ENCODE measurements at regions not wholly inside any gene's neighbourhood (a gene's known extent, or its start where the extent isn't known, plus 50 kb on each side); places are given as distances from the start of the nearest gene placed in this dataset.

GRCh38 chr15:61654918-61655317 lies 405.3 kb downstream of the VPS13C start:
- Histone ChIP-seq H3K9me3 (replicated peaks in 1 of 11) (peaks cover 5 to 10% (median 7%) of the 10 kb centered on the region in 11 experiments; a peak in 12 of 22 replicates), H3K4me1 (peaks cover 0 to 16% (median 13%) of the 10 kb centered on the region in 10 experiments; a peak in 16 of 20 replicates), H3K27ac (no peak overlapping the region), H3K36me3 (no peaks in the 10 kb centered on the region), H4K20me1 (no peaks in the 10 kb centered on the region), H3K4me2 (no peak overlapping the region), H3K27me3 (no peaks in the 10 kb centered on the region), H3K4me3 (no peak overlapping the region), H3K9ac (no peak overlapping the region)
- no peak for TF ChIP-seq Cebpa-rat (IDR thresholded peaks at IDR 0.05)

- Histone ChIP-seq H3K9me3 (replicated peaks in 1 of 11) (peaks cover 5 to 10% (median 7%) of the 10 kb centered on the region in 11 experiments; a peak in 12 of 22 replicates), H3K9ac (no peak overlapping the region), H3K4me3 (no peak overlapping the region), H3K27me3 (no peaks in the 10 kb centered on the region), H3K4me2 (peak overlapping the region in 8 of 11 experiments; percentile 8 to 64 (median 40); a peak in 11 of 22 replicates), H3K27ac (no peak overlapping the region), H4K20me1 (no peaks in the 10 kb centered on the region), H3K36me3 (no peaks in the 10 kb centered on the region), H3K4me1 (peaks cover 0 to 16% (median 13%) of the 10 kb centered on the region in 10 experiments; a peak in 16 of 20 replicates)
- TF ChIP-seq Cebpa-rat (IDR thresholded peaks at IDR 0.05) = no peak
These were observed 406.1 kb downstream of the VPS13C start for GRCh38 chr15:61654002-61654740.

GRCh38 chr15:61653110-61653509 lies 407.1 kb downstream of the VPS13C start:
- Histone ChIP-seq H3K4me2 (peak overlapping the region in 7 of 11 experiments; percentile 11 to 42 (median 32); a peak in 13 of 22 replicates), H3K36me3 (no peaks in the 10 kb centered on the region), H3K9me3 (replicated peaks in 1 of 11) (0 out of 22 replicates have a peak, but pooled peaks cover 0 to under 1% (median 0%) of the 10 kb centered on the region in 11 experiments), H3K27ac (no peak overlapping the region), H3K4me1 (peaks cover 0 to 16% (median 13%) of the 10 kb centered on the region in 10 experiments; a peak in 16 of 20 replicates), H3K27me3 (no peaks in the 10 kb centered on the region), H3K4me3 (no peak overlapping the region), H3K9ac (no peak overlapping the region), H4K20me1 (no peaks in the 10 kb centered on the region)
- TF ChIP-seq Cebpa-rat (IDR thresholded peaks at IDR 0.05) = no peak

- no peak overlapping the region for H3K4me2 ChIP-seq
- no peak overlapping the region for H3K9ac ChIP-seq
- no peaks in the 10 kb centered on the region for H3K36me3 ChIP-seq
- H3K9me3 ChIP-seq (replicated peaks in 1 of 11) = no peaks in the 10 kb centered on the region
- TF ChIP-seq Cebpa-rat (IDR thresholded peaks at IDR 0.05) = no peak
- no peak overlapping the region for H3K4me3 ChIP-seq
- peaks cover 0 to 16% (median 13%) of the 10 kb centered on the region in 10 experiments; a peak in 16 of 20 replicates for H3K4me1 ChIP-seq
- no peak overlapping the region for H3K27ac ChIP-seq
- H3K27me3 ChIP-seq = no peaks in the 10 kb centered on the region
- no peaks in the 10 kb centered on the region for H4K20me1 ChIP-seq
These were observed 409.0 kb downstream of the VPS13C start for GRCh38 chr15:61651267-61651666.

GRCh38 chr15:61649046-61649445 lies 411.2 kb downstream of the VPS13C start:
- H3K36me3 ChIP-seq = no peaks in the 10 kb centered on the region
- H4K20me1 ChIP-seq = no peaks in the 10 kb centered on the region
- H3K4me3 ChIP-seq = no peak overlapping the region
- peak overlapping the region in 1 of 11 experiments; percentile 13; a peak in 1 of 22 replicates for H3K4me2 ChIP-seq
- no peak for TF ChIP-seq Cebpa-rat (IDR thresholded peaks at IDR 0.05)
- no peak overlapping the region for H3K9ac ChIP-seq
- H3K4me1 ChIP-seq = peaks cover 0 to 15% (median 10%) of the 10 kb centered on the region in 10 experiments; a peak in 16 of 20 replicates
- H3K27me3 ChIP-seq = no peaks in the 10 kb centered on the region
- no peaks in the 10 kb centered on the region for H3K9me3 ChIP-seq (replicated peaks in 1 of 11)
- no peak overlapping the region for H3K27ac ChIP-seq

GRCh38 chr15:61644550-61644949 lies 415.4 kb upstream of the RORA start:
- Histone ChIP-seq H4K20me1 (no peaks in the 10 kb centered on the region), H3K4me3 (no peak overlapping the region), H3K27me3 (no peaks in the 10 kb centered on the region), H3K9ac (no peak overlapping the region), H3K4me1 (peaks cover 0 to 10% (median 0%) of the 10 kb centered on the region in 10 experiments; a peak in 5 of 20 replicates), H3K27ac (no peak overlapping the region), H3K36me3 (no peaks in the 10 kb centered on the region), H3K4me2 (peak overlapping the region in 1 of 11 experiments; percentile 20; a peak in 1 of 22 replicates), H3K9me3 (replicated peaks in 1 of 11) (no peaks in the 10 kb centered on the region)
- TF ChIP-seq Cebpa-rat (IDR thresholded peaks at IDR 0.05) = no peak

GRCh38 chr15:61641645-61642044 lies 412.5 kb upstream of the RORA start:
- Histone ChIP-seq H3K9ac (no peak overlapping the region), H4K20me1 (no peaks in the 10 kb centered on the region), H3K4me1 (peaks cover 0 to 7% (median 0%) of the 10 kb centered on the region in 10 experiments; a peak in 4 of 20 replicates), H3K27me3 (no peaks in the 10 kb centered on the region), H3K27ac (no peak overlapping the region), H3K4me3 (no peak overlapping the region), H3K9me3 (replicated peaks in 1 of 11) (no peaks in the 10 kb centered on the region), H3K36me3 (no peaks in the 10 kb centered on the region), H3K4me2 (no peak overlapping the region)
- TF ChIP-seq Cebpa-rat (IDR thresholded peaks at IDR 0.05) = no peak

- no peak for TF ChIP-seq Cebpa-rat (IDR thresholded peaks at IDR 0.05)
- no peaks in the 10 kb centered on the region for H3K36me3 ChIP-seq
- peaks cover 0 to 7% (median 0%) of the 10 kb centered on the region in 10 experiments; a peak in 4 of 20 replicates for H3K4me1 ChIP-seq
- no peak overlapping the region for H3K27ac ChIP-seq
- H3K9me3 ChIP-seq (replicated peaks in 1 of 11) = no peaks in the 10 kb centered on the region
- H3K9ac ChIP-seq = no peak overlapping the region
- no peak overlapping the region for H3K4me3 ChIP-seq
- H3K27me3 ChIP-seq = no peaks in the 10 kb centered on the region
- H4K20me1 ChIP-seq = no peaks in the 10 kb centered on the region
- no peak overlapping the region for H3K4me2 ChIP-seq
These were observed 411.7 kb upstream of the RORA start for GRCh38 chr15:61640756-61641155.

- Histone ChIP-seq H3K36me3 (no peaks in the 10 kb centered on the region), H3K4me2 (no peak overlapping the region), H3K4me1 (peaks cover 0 to 7% (median 0%) of the 10 kb centered on the region in 10 experiments; a peak in 4 of 20 replicates), H3K27me3 (no peaks in the 10 kb centered on the region), H3K9me3 (replicated peaks in 1 of 11) (no peaks in the 10 kb centered on the region), H4K20me1 (no peaks in the 10 kb centered on the region), H3K27ac (no peak overlapping the region), H3K4me3 (no peak overlapping the region), H3K9ac (no peak overlapping the region)
- TF ChIP-seq Cebpa-rat (IDR thresholded peaks at IDR 0.05) = no peak
These were observed 410.4 kb upstream of the RORA start for GRCh38 chr15:61639491-61639890.
